Esophagus (tissue), 2 donors: ENCODE measurements at regions not wholly inside any gene's neighbourhood (a gene's known extent, or its start where the extent isn't known, plus 50 kb on each side); places are given as distances from the start of the nearest gene placed in this dataset.

Experiments used
- H3K27ac ChIP-seq, 2 donors: one replicate each; pipeline ENCODE4 v1.5.1; 2013; ENCODE audit warnings: low read depth in 2 of 2, mild to moderate bottlenecking in 2 of 2, inconsistent platforms in 1 of 2, low read length in 1 of 2, moderate library complexity in 1 of 2
- H3K27me3 ChIP-seq, 2 donors: one replicate each; pipeline ENCODE4 v1.6.1; 2013; ENCODE audit warnings: low read length in 2 of 2, control low read depth in 1 of 2, mild to moderate bottlenecking in 1 of 2; ENCODE audit not compliant: insufficient read depth in 2 of 2, control insufficient read depth in 1 of 2
- H3K36me3 ChIP-seq, 2 donors: one replicate each; pipeline ENCODE4 v1.6.1; 2013; ENCODE audit warnings: low read length in 1 of 2; ENCODE audit not compliant: control insufficient read depth in 2 of 2, insufficient read depth in 2 of 2
- H3K4me1 ChIP-seq, 2 donors: one replicate each; pipeline ENCODE4 v1.6.1; 2013; ENCODE audit warnings: low read length in 1 of 2; ENCODE audit not compliant: control insufficient read depth in 2 of 2, insufficient read depth in 2 of 2
- H3K4me3 ChIP-seq, 2 donors: one replicate each; pipeline ENCODE4 v1.5.1; 2013; ENCODE audit warnings: low read length in 2 of 2, mild to moderate bottlenecking in 2 of 2, low read depth in 1 of 2, moderate library complexity in 1 of 2
- H3K9me3 ChIP-seq, 2 donors: one replicate each; pipeline ENCODE4 v1.6.1; 2013; ENCODE audit warnings: mild to moderate bottlenecking in 2 of 2, low read depth in 1 of 2, low read length in 1 of 2, moderate library complexity in 1 of 2; ENCODE audit not compliant: control insufficient read depth in 2 of 2, insufficient read depth in 1 of 2
- WGBS, 2 donors: extraction: QIAGEN DNeasy Blood & Tissue Kit; methylation state at CpG; one replicate each; pipeline ENCODE4 v1.1.7; 2013; 5-methylcytosine and 5-hydroxymethylcytosine counted together
- donor health status: healthy with polysubstance abuse.
- donor health status: Bipolar disorder and iron deficiency.

DNA sequence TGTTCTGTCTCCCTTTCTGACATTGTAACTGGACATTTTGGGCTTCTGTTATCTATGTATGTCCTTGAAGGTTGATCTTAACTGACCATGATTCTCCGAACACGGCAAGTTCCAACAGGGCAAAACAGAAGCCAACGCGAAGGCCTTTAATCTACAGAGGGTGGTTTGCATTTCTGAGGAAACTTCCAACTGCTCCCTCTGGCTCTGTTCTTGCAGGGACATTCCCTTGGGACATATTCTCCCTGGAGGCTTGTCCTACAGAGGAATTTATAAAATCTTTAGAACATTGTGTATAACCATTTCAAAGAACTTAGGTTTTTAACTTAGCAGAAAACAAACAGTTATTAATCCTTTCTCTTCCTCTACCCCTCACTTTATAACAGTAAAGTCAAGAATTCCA lies 189.0 kb upstream of the CDYL start:
- Histone ChIP-seq H3K4me1 (peaks cover 0 to 2% of the 10 kb centered on the region in 2 donors), H3K4me3 (no peak overlapping the region), H3K9me3 (no peaks in the 10 kb centered on the region), H3K27ac (no peak overlapping the region), H3K27me3 (no peaks in the 10 kb centered on the region), H3K36me3 (no peaks in the 10 kb centered on the region)
- 75 to 81% methylated on average over 4 of the region's 4 CpGs for whole genome bisulfite sequencing, 2 donors

DNA sequence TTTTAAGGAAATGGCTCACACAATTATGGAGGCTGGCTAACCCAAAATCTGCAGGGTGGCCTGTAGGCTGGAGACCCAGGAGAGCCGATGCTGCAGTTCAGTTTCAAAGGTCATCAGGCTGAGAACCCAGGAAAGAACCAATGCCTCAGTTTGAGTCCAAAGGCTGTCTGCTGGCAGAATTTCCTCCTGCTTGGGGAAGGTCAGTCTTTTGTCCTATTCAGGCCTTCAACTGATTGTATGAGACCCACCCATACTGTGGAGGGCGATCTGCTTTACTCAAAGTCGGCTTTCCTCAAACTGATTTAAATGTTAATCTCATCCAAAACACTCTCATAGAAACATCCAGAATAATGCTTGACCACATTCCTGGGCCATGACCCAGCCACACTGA lies 189.7 kb upstream of the CDYL start:
- H3K9me3 ChIP-seq = no peaks in the 10 kb centered on the region
- no peak overlapping the region for H3K4me3 ChIP-seq
- H3K4me1 ChIP-seq = peaks cover 0 to 2% of the 10 kb centered on the region in 2 donors
- H3K27me3 ChIP-seq = no peaks in the 10 kb centered on the region
- WGBS, 2 donors = 82 to 91% methylated on average over 3 of the region's 3 CpGs
- H3K27ac ChIP-seq = peak overlapping the region; percentile 73 to 80
- no peaks in the 10 kb centered on the region for H3K36me3 ChIP-seq

DNA sequence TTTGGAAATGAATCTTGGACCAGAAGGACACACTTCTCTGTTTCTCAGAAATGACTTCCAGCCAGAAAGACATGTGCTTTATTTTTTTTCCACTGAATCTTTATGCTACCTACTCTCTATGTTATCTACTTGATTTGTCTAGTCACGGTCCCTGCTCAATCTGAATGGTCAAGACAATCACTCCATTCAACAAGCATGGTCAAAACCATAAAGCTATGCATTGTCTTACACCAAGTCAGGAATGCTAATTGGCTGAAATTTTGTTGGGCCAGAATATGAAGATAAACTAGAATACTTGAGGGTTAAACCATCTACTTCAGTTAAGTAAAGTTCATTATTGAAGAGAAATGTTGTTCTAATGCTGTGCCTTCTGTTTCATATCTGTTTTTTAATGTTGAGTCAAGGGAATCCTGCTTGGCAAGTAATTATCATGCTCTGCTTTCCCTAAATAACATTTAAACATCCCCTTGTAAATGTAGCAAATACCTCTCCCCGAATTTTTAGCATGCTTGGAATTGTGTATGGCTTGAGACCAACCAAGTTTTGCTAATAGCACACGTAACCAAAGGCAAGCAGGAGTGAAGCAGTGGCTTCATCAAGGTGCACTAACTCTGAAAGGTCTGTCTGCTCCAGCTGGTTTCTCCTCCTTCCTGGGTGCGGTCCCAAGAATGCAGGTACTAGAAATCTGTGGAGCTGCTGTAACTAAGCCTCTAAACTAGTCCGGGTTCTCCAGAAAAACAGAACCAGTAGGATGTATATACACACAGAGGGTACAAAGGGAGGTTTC lies 190.3 kb upstream of the CDYL start:
- WGBS, 2 donors = 61 to 63% methylated on average over 5 of the region's 5 CpGs
- H3K9me3 ChIP-seq = no peaks in the 10 kb centered on the region
- peak overlapping the region; percentile 73 to 80 for H3K27ac ChIP-seq
- H3K4me1 ChIP-seq = peaks cover 0 to 2% of the 10 kb centered on the region in 2 donors
- H3K4me3 ChIP-seq = no peak overlapping the region
- no peaks in the 10 kb centered on the region for H3K36me3 ChIP-seq
- no peaks in the 10 kb centered on the region for H3K27me3 ChIP-seq

DNA sequence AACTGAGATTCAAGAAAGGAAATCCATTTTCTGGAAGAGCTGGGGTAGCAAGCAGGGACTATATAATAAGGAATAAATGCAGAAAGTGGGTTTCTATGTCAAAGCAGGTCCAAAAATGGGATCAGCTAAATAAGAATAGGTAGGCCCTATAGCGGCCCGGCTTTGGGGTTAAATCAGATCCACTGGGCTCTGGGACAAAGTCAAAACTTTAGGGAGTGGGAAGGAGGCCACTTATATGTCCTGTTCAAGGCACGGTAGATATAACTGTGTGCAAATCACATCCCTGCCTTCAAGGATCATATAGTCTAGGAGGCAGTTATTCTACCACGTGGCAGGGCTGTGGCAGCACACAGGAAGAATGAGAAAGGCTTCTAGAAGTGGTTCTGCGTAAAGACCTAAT lies 191.4 kb upstream of the CDYL start:
- 95 to 96% methylated on average over 5 of the region's 5 CpGs for WGBS, 2 donors
- Histone ChIP-seq H3K27me3 (no peaks in the 10 kb centered on the region), H3K9me3 (no peaks in the 10 kb centered on the region), H3K36me3 (no peaks in the 10 kb centered on the region), H3K27ac (no peak overlapping the region), H3K4me3 (no peak overlapping the region), H3K4me1 (peaks cover 0 to 2% of the 10 kb centered on the region in 2 donors)

DNA sequence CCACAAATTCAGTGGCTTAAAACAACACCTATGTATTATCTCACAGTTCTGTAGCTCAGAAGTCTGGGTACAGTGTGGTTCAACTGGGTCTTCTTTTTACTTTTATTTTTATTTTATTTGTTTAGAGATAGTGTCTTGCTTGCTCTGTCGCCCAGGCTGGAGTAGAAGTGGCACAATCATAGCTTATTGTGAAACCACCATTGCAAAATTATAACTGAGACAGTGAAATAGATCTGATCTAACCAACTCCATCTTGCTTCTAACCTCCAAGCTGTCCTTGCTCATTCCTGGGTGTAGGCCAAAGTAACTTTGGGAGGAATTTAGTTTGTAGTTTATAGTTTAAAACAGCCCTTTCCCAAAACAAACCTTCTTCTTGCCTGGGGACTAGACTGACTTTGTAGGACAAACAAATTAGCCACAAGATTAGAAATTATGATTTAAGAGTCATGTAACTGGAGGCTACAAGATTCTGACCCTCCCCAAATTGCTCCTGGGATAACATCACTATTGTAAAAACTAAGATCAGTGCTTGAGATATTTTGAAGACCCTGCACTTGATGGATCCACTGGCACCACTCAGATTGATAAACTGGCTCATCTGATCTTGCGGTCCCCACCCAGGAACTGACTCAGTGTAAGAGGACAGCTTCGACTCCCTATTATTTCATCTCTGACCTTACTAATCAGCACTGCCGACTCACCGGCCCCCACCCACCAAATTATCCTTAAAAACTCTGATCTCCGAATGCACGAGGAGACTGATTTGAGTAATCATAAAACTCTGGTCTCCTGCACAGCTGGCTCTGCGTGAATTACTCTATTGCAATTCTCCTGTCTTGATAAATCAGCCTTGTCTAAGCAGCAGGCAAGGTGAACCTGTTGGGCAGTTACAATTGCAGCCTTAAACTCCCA lies 193.4 kb upstream of the CDYL start:
- WGBS, 2 donors = 74 to 78% methylated on average over 8 of the region's 8 CpGs

DNA sequence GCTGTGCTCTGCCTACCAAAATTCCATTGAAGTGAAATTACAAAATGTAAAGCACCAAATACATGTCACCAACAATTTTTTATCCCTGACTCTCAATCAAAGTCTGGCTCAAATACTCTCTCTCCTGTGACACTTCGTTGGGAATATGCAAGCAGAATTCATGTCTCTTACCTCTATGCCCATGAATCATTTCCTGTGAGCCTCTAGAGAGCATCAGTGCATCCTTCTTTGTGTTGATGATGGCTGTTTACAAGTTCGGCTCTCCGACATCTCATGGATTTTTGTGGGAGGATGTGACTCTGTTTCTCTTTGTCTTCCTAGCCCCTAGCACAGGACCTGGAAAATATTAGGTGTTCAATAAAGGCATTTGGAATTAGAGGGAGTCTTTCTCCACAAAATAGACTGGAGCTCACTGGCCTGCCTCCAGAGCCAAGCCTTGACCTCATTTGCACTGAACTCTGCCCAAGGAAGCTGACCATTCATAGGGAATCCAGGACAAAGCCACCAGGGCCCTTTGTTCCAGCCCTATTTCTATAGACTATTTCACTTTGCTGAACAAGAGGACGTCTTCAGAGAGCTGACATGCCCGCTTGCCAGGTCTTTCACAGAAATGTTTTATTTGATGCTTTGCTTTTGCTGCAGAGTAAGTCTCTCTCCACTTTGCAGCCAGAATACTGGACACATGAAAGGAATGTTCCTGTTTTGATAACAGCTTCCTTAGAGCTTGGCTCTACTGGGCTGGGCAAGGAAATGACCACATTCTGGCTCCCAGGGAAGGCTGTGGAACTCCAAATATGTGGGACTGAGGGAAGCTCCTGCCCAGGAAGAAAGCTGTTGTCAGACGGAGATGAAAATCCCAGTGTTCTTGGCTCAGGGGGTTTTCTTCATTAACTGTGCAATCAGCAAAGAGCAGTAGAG lies 194.5 kb upstream of the CDYL start:
- H3K27me3 ChIP-seq = no peaks in the 10 kb centered on the region
- H3K4me1 ChIP-seq = peaks cover 0 to 2% of the 10 kb centered on the region in 2 donors
- H3K4me3 ChIP-seq = no peak overlapping the region
- peak overlapping the region in 1 of 2 donors; percentile 36 for H3K27ac ChIP-seq
- no peaks in the 10 kb centered on the region for H3K9me3 ChIP-seq
- H3K36me3 ChIP-seq = no peaks in the 10 kb centered on the region
- 65 to 69% methylated on average over 6 of the region's 6 CpGs for WGBS, 2 donors

More for the DNA sequence above, 193.4 kb upstream of the CDYL start:
- no peaks in the 10 kb centered on the region for H3K36me3 ChIP-seq
- no peak overlapping the region for H3K4me3 ChIP-seq
- peak overlapping the region; percentile 40 to 45 for H3K27ac ChIP-seq
- no peaks in the 10 kb centered on the region for H3K9me3 ChIP-seq
- no peaks in the 10 kb centered on the region for H3K27me3 ChIP-seq
- peaks cover 0 to 2% of the 10 kb centered on the region in 2 donors for H3K4me1 ChIP-seq

DNA sequence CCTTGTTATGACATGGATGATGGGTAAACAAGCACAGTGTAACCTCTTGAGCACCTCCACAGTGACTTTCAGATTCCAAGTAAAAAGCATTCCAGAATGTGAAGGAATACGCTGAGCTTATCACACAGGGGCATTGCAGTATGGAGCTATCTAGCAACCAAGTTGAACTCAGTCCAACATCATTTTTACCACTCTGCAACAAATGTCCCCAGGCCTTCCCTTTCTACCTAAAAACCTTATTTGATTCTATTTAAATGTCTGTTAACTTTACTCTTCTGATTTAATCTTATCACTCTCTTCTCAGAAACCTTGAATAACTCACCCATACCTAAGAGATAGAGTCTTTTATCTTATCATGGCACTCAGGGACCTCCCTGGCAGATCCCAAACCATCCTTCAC lies 195.8 kb upstream of the CDYL start:
- Histone ChIP-seq H3K27me3 (no peaks in the 10 kb centered on the region), H3K9me3 (no peaks in the 10 kb centered on the region), H3K4me3 (no peak overlapping the region), H3K27ac (no peak overlapping the region), H3K36me3 (no peaks in the 10 kb centered on the region), H3K4me1 (peaks cover 0 to 2% of the 10 kb centered on the region in 2 donors)
- 83 to 95% methylated on average over 1 of the region's 1 CpG for whole genome bisulfite sequencing, 2 donors

DNA sequence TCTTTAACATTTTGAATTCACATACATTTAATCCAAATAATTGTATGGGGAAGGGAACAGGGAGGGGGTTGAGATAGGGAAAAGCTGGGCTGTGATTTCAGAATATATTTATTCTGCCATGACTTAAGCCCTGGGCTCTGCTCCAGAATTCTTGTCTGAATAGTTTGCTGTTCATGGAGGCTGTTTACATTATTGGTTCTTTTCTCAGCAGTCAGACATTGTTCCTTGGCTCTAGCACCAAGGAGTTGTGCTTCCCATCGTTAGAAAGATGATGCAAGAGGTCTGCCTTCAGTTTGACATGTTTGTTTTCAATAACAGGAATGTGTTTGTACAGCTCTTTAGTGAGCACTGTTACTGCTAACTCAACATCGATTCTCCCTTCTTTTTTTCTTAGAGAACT lies 198.8 kb upstream of the CDYL start:
- H3K27me3 ChIP-seq = no peaks in the 10 kb centered on the region
- no peaks in the 10 kb centered on the region for H3K36me3 ChIP-seq
- H3K4me3 ChIP-seq = no peak overlapping the region
- no peaks in the 10 kb centered on the region for H3K4me1 ChIP-seq
- no peak overlapping the region for H3K27ac ChIP-seq
- 12 to 17% methylated on average over 2 of the region's 2 CpGs for WGBS, 2 donors
- H3K9me3 ChIP-seq = no peaks in the 10 kb centered on the region

DNA sequence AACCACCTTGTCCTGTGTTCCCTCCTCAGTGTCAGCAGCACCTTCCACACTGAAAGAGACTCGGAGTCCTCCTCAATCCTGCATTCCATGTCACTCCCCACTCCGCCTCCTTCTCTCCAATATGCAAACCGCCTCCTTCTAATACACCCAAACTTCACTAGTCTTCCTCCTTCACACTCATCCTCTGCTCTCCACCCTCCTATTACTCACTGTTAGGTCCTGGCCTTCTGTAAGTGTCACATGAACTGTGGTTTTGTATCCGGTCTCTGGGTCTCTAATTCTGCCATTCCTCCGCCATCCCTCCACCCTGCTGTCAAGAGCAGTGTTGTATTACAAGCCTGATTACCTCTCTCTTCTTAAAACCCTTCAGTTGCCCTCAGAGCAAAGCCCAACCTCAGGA lies 200.5 kb upstream of the CDYL start:
- no peaks in the 10 kb centered on the region for H3K36me3 ChIP-seq
- no peak overlapping the region for H3K27ac ChIP-seq
- 92 to 95% methylated on average over 5 of the region's 5 CpGs for WGBS, 2 donors
- no peaks in the 10 kb centered on the region for H3K27me3 ChIP-seq
- no peak overlapping the region for H3K4me3 ChIP-seq
- H3K4me1 ChIP-seq = no peaks in the 10 kb centered on the region
- H3K9me3 ChIP-seq = no peaks in the 10 kb centered on the region
